T-helper 1 cell (primary cell): ENCODE measurements at regions not wholly inside any gene's neighbourhood (a gene's known extent, or its start where the extent isn't known, plus 50 kb on each side); places are given as distances from the start of the nearest gene placed in this dataset.

Experiments
- DNase-seq, 5 donors: peaks; one replicate each; pipeline ENCODE4 v3.0.0-alpha.2; 2012 to 2020

GRCh38 chr4:22099896-22100295, 151.3 kb upstream of the KCNIP4 start:
- no peak for DNase-seq

GRCh38 chr4:22097596-22097995, 149.0 kb upstream of the KCNIP4 start:
- DNase-seq = no peak

DNA sequence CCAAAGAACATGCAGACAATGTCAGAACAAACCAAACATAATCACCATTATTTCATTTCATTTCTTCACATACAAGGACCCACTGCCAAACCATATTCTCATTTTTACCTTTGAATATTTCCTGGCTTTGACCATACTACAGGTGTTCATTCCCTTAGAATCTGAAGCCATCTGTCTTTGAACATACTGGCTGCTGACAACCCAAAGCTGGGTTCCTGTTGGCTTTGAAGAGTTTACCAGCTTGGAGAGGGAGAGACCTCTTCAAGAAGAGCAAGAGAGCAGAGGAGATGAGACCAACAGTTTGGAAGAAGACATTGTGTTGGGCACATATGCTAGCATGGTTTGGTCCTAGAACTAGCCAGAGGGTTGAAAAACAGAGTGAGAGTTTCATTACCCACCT, 145.6 kb upstream of the KCNIP4 start:
- no peak for DNase-seq

DNA sequence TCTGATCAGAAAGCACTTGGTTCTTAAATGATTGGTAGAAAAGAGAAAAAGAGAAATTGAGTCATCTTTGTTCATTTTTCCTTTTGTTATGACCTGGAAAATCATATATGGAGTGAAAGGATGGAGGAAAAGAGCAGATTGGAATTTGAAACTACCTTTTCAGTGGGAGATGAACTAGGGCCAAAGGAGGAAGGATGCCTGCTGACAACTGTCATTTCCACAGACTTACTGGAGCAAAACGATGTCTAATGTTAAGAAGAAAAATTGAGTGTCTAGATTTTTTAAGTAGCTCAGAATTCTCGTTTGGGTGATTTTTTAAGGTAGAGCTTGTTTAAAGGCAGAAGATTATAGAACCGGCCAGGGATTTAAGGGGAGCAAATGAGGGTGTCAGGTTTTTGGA, 144.6 kb upstream of the KCNIP4 start:
- DNase-seq = no peak

DNA sequence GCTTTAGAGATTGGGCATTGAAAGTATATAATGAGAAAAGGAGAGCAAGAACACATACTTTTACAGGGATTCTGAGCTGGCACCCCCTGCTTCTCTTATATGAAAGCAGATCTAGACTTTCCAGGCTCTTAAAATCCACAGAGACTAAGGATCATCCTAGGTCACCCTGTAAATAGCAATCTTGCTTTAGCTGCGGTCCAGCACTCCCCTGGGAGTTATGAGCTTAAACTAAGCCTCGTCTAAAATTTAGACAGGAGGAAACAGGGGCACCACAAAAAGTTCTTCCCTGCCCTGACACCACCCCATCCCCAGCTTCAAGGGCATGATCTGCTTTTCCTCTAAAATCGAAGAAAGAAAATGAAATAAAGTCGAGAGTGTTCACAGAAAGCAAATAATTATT, 143.3 kb upstream of the KCNIP4 start:
- no peak for DNase-seq

- DNase-seq = no peak
Measured at GRCh38 chr4:22091352-22091717, 142.8 kb upstream of the KCNIP4 start.

- DNase-seq = no peak
Measured at GRCh38 chr4:22090661-22091351, 142.2 kb upstream of the KCNIP4 start.

DNA sequence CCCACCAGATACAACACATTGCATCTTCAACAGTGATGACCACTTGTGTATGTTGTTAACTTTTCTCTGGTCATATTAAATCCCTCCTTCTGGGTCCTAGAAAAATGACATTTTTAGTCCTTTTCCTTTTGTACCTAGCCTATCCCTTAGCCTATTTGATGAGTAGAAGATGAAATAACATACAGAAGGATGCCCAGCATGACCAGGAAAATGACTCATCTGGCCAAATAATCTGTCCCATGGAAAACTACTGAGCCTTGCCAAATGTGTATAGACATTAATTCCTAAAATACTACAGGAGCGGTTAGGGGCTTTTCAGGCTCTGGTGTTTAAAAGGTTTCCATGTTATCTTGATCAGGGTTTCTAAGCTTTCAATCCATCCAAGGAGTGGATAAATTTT, 129.0 kb upstream of the KCNIP4 start:
- DNase-seq = no peak

DNA sequence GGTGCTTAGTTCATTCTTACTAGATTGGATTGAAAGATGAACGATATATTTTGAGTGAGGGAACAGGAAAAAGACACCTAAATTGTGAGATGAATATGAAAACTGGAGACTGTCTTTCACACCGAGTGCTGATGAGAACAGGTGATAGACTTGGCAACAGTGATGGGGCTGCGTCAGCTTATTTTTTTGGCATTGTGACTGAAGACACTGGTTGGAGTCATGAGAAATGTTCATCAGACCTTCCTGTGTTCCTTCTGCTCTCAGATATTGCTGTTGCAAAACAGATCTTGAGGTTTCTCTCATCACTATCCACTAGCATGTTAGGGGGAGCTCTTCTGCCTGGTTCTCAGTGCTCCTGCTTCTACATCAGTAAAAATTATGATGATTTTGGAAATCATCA, 124.2 kb upstream of the KCNIP4 start:
- no peak for DNase-seq

- no peak for DNase-seq
Measured at GRCh38 chr4:22072240-22072639, 123.7 kb upstream of the KCNIP4 start.

GRCh38 chr4:22071749-22072148, 123.2 kb upstream of the KCNIP4 start:
- peak in 1 of 5 donors; percentile 8 for DNase-seq

DNA sequence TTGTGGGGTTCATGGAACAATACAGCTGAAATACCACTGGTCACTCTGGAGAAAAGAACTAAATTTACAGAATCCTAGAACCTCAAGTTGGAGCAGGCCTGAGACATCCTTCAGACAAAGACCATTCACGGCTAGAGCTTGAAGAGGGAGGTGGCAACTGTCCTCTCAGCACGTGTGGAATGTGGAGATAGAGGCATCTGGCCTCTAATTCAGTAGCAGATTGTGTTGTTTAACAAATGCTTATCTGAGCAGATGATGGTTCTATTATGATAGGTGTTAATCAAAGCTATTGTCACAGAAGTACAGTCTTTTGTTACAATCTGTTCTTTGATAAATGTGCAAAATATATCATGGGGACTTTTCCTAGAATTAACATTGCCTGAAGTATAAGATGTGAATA, 121.7 kb upstream of the KCNIP4 start:
- DNase-seq = no peak

- DNase-seq = no peak
Measured at GRCh38 chr4:22063613-22064012, 115.0 kb upstream of the KCNIP4 start.

DNA sequence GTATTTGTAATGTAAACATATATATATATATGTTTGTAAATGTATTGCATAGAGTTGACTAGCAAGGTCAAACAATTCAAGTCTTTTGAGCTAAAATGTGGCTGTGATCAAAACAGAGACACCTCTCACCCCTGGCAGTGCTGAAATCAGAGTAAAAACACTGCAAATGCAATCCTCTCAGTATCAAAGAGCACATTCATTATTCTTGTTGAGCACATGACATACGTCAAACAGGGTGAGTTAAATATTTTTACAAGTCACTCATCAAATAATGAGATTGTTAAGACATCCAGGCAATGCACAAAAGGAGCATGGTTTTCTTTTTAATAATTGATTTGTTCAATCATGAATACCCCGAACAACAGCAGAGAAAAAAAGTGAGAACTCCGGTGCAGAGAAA, 114.1 kb upstream of the KCNIP4 start:
- DNase-seq = no peak

DNA sequence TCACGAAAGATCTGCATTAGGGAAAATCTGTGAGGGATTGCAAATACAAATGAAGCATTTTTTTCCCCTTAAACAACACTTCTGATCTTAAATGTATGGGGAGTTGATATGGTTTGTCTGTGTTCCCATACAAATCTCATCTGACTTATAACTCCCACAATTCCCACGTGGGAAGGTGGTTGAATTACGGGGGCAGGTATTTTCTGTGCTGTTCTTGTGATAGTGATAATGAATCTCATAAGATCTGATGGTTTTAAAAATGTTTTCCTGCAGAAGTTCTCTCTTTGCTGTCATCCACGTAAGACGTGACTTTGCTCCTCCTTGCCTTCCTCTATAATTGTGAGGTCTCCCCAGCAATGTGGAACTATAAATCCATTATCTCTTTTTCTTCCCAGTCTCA, 107.4 kb upstream of the KCNIP4 start:
- no peak for DNase-seq

GRCh38 chr4:22052076-22052475, 103.5 kb upstream of the KCNIP4 start:
- DNase-seq = no peak

- no peak for DNase-seq
Measured at GRCh38 chr4:22048323-22048722, 99.8 kb upstream of the KCNIP4 start.

GRCh38 chr4:22047793-22048192, 99.2 kb upstream of the KCNIP4 start:
- DNase-seq = no peak

GRCh38 chr4:22045051-22045630, 96.6 kb upstream of the KCNIP4 start:
- DNase-seq = no peak

GRCh38 chr4:22031423-22031822, 82.9 kb upstream of the KCNIP4 start:
- DNase-seq = no peak

- DNase-seq = no peak
Measured at GRCh38 chr4:22030881-22031280, 82.3 kb upstream of the KCNIP4 start.

- DNase-seq = no peak
Measured at GRCh38 chr4:22030307-22030706, 81.7 kb upstream of the KCNIP4 start.

- DNase-seq = no peak
Measured at GRCh38 chr4:22029803-22030202, 81.2 kb upstream of the KCNIP4 start.

GRCh38 chr4:22021106-22021505, 72.5 kb upstream of the KCNIP4 start:
- DNase-seq = no peak

DNA sequence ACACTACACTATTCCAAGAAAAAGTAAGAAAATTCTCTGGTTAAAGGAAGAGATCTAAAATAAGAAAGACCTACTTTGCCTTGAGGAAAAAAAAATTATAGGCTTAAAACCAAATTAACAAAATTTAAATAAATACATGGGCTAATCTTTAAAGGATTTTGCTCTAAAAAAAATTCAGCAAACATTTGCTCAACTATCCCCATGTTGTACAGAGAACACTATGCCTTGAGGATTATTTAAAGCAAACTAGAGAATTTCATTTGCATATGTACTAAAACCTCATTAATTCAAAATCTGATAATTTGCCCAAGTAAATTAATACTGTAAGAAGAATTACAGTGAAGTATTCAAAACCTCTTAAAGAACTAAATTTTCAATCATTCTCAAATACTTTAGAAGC, 71.6 kb upstream of the KCNIP4 start:
- DNase-seq = no peak
